GM12878 (cell line): ENCODE measurements at regions not wholly inside any gene's neighbourhood (a gene's known extent, or its start where the extent isn't known, plus 50 kb on each side); places are given as distances from the start of the nearest gene placed in this dataset.

Experiments used
- ATAC-seq: fragments of 200-7000 bp; cut with Tn5 transposase; 3 replicates; pipeline ENCODE4 v1.9.1; 2020; ENCODE audit warnings: mild to moderate bottlenecking, moderate library complexity
- BruUV-seq: library from RNA; stranded (reverse); fragments of 400-500 nt; replicated peaks from 2 replicates; lab custom pipeline; 2021; lab: Mats Ljungman, UMichigan
- CTCF ChIA-PET: fragments of 300-600 bp; sonication (Branson Sonifier 250); formaldehyde crosslinking; extraction: SDS; loops from one replicate; lab custom pipeline; 2021; ENCODE audit warnings: inconsistent platforms; lab: Yijun Ruan, JAX
- POLR2A ChIA-PET: fragments of 350-600 bp; formaldehyde crosslinking; extraction: SDS; loops from one replicate; lab custom pipeline; 2021; ENCODE audit warnings: inconsistent platforms; lab: Charles Lee
- RAD21 ChIA-PET: fragments of 300-600 bp; sonication (Branson Sonifier 250); formaldehyde crosslinking; loops from one replicate; lab custom pipeline; 2023; ENCODE audit warnings: antibody characterized with exemption; ENCODE audit not compliant: unreplicated experiment; lab: Charles Lee
- SMC1A ChIA-PET: fragments of 300-600 bp; sonication (Branson Sonifier 250); formaldehyde crosslinking; loops from one replicate; lab custom pipeline; 2023; ENCODE audit not compliant: unreplicated experiment, uncharacterized antibody; lab: Charles Lee
- DNase-seq: peaks from one replicate; pipeline ENCODE4 v3.0.0-alpha.2; 2011; ENCODE audit warnings: low read depth, low spot score
- FAIRE-seq: peaks from 3 replicates; lab custom pipeline; 2011; peaks lifted over from hg19 to GRCh38; lab: Jason Lieb, UNC
- H2AFZ ChIP-seq: 2 replicates; pipeline ENCODE4 v1.6.0; 2011; ENCODE audit warnings: low read depth, low read length, control low read depth; ENCODE audit not compliant: control insufficient read depth
- H3K27ac ChIP-seq: 2 replicates; pipeline ENCODE4 v1.5.1; 2011; ENCODE audit warnings: control low read depth; ENCODE audit not compliant: control insufficient read depth, insufficient read depth
- H3K27me3 ChIP-seq, 2 experiments: replicated peaks in 1 of 2; 2 replicates each; pipeline versions ENCODE4 v1.6.0 to v1.6.1; 2011; ENCODE audit warnings: low read length in 1 of 2; ENCODE audit not compliant: control insufficient read depth in 2 of 2, insufficient read depth in 2 of 2
- H3K36me3 ChIP-seq, 2 experiments: 2 replicates each; pipeline ENCODE4 v1.5.1; 2011; ENCODE audit warnings: low read length in 1 of 2; ENCODE audit not compliant: control insufficient read depth in 2 of 2, insufficient read depth in 2 of 2
- H3K4me1 ChIP-seq: 2 replicates; pipeline ENCODE4 v1.6.1; 2011; ENCODE audit warnings: mild to moderate bottlenecking, low read length, moderate library complexity, mixed read lengths; ENCODE audit not compliant: control insufficient read depth, insufficient read depth
- H3K4me2 ChIP-seq: 2 replicates; pipeline ENCODE4 v1.6.0; 2011; ENCODE audit warnings: control low read depth; ENCODE audit not compliant: control insufficient read depth, insufficient read depth
- H3K4me3 ChIP-seq: fragments of 200-600 bp; sonication (generic); 2 replicates; pipeline ENCODE4 v1.5.1; 2016
- H3K79me2 ChIP-seq: 2 replicates; pipeline ENCODE4 v1.6.0; 2011; ENCODE audit warnings: low read length; ENCODE audit not compliant: control insufficient read depth, insufficient read depth
- H3K9ac ChIP-seq: 2 replicates; pipeline ENCODE4 v1.8.0; 2011; ENCODE audit warnings: low read length, control low read depth, mixed read lengths; ENCODE audit not compliant: control insufficient read depth, insufficient read depth
- H3K9me3 ChIP-seq: replicated peaks from 3 replicates; pipeline ENCODE4 v1.5.1; 2011; ENCODE audit warnings: mild to moderate bottlenecking, low read length; ENCODE audit not compliant: control insufficient read depth, insufficient read depth
- H4K20me1 ChIP-seq: 2 replicates; pipeline ENCODE4 v1.6.0; 2011; ENCODE audit not compliant: control insufficient read depth, insufficient read depth
- HDAC6 ChIP-seq: fragments of 200-600 bp; sonication (generic); IDR thresholded peaks from one replicate; pipeline ENCODE4 v1.8.0; 2017; ENCODE audit warnings: antibody characterized with exemption; ENCODE audit not compliant: unreplicated experiment
- NFXL1 ChIP-seq: fragments of 450-650 bp; IDR thresholded peaks from 2 replicates; pipeline ENCODE4 v1.6.1; 2017; ENCODE audit warnings: antibody characterized with exemption, mild to moderate bottlenecking, borderline replicate concordance
- REST ChIP-seq: IDR thresholded peaks from 2 replicates; pipeline ENCODE4 v1.6.1; 2012; ENCODE audit warnings: mild to moderate bottlenecking, low read depth, low read length
- WGBS: methylation state at CpG from one replicate; pipeline ENCODE4 v1.1.6; 2016; ENCODE audit warnings: low lambda C conversion rate; ENCODE audit not compliant: insufficient replicate concordance, insufficient coverage; ENCODE audit errors: missing lambda C conversion rate; 5-methylcytosine and 5-hydroxymethylcytosine counted together
- in situ Hi-C: fragments of 300-500 bp; cut with MboI; formaldehyde crosslinking; loops from 9 replicates; pipeline ENCODE4 v1.14.3; 2018; ENCODE audit warnings: mixed read lengths
- intact Hi-C: fragments of 100-400 bp; cut with micrococcal nuclease; formaldehyde crosslinking; loops from one replicate; pipeline ENCODE4 v1.14.2; 2022; ENCODE audit not compliant: unreplicated experiment

- H3K9ac ChIP-seq = no peak overlapping the region
- BruUV-seq = no TSS peak
- ATAC-seq (no peak), DNase-seq (no peak), FAIRE-seq (no peak)
- no peaks in the 10 kb centered on the region; a peak in 1 of 4 replicates for H3K27me3 ChIP-seq
- ChIA-PET SMC1A (interaction anchor here (1.0 kb wide), 1 partner anchor 231 kb away, joined by 3 read pairs; no protein-coding TSS in a partner anchor), CTCF (no interaction called here), RAD21 (no interaction called here), POLR2A (no interaction called here)
- no peaks in the 10 kb centered on the region for H3K9me3 ChIP-seq
- no peak overlapping the region for H2AFZ ChIP-seq
- no peak overlapping the region for H3K4me3 ChIP-seq
- in situ Hi-C loops = no loop called here
- H3K27ac ChIP-seq = no peak overlapping the region
- no peak overlapping the region for H3K4me2 ChIP-seq
- no peaks in the 10 kb centered on the region for H3K4me1 ChIP-seq
- H3K36me3 ChIP-seq = no peaks in the 10 kb centered on the region
- H3K79me2 ChIP-seq = no peaks in the 10 kb centered on the region
- no peak for TF ChIP-seq REST
- intact Hi-C loops = no loop called here
- WGBS = 2% methylated on average over 3 of the region's 3 CpGs
- no peaks in the 10 kb centered on the region for H4K20me1 ChIP-seq
Measured at GRCh38 chr13:106681536-106681935, 113.6 kb upstream of the ARGLU1 start.

- ChIA-PET POLR2A (no interaction called here), SMC1A (interaction anchor here (1.0 kb wide), 1 partner anchor 231 kb away, joined by 3 read pairs; no protein-coding TSS in a partner anchor), CTCF (no interaction called here), RAD21 (no interaction called here)
- Histone ChIP-seq H3K9me3 (no peaks in the 10 kb centered on the region), H4K20me1 (no peaks in the 10 kb centered on the region), H2AFZ (no peak overlapping the region), H3K79me2 (no peaks in the 10 kb centered on the region), H3K4me1 (no peaks in the 10 kb centered on the region), H3K36me3 (no peaks in the 10 kb centered on the region), H3K27ac (no peak overlapping the region), H3K4me2 (no peak overlapping the region), H3K27me3 (no peaks in the 10 kb centered on the region; a peak in 1 of 4 replicates), H3K9ac (no peak overlapping the region), H3K4me3 (no peak overlapping the region)
- intact Hi-C loops (no loop called here), in situ Hi-C loops (no loop called here)
- no TSS peak for BruUV-seq
- 35% methylated on average over 7 of the region's 7 CpGs for WGBS
- no peak for FAIRE-seq
- TF ChIP-seq NFXL1 = no peak
- no peak for TF ChIP-seq HDAC6
- no peak for DNase-seq
- ATAC-seq = no peak
Measured at GRCh38 chr13:106680796-106681472, 113.0 kb upstream of the ARGLU1 start.
